CD4-positive, CD25-positive, alpha-beta regulatory T cell (primary cell): ENCODE measurements at regions not wholly inside any gene's neighbourhood (a gene's known extent, or its start where the extent isn't known, plus 50 kb on each side); places are given as distances from the start of the nearest gene placed in this dataset.

Source experiments
- ATAC-seq, 2 donors: fragments of 150-1000 bp; cut with Tn5 transposase; one replicate each; pipeline ENCODE4 v1.10.0; 2021; ENCODE audit warnings: low read depth in 2 of 2, moderate number of reproducible peaks in 2 of 2, moderate library complexity in 1 of 2
- DNase-seq, 3 donors: peaks; one replicate each; pipeline versions ENCODE4 v3.0.0 to v3.0.0-alpha.2; 2012 to 2022; ENCODE audit warnings: mixed read lengths in 1 of 3
- H3K27ac ChIP-seq: one replicate; pipeline ENCODE4 v1.7.0; 2013; ENCODE audit warnings: mild to moderate bottlenecking, low read length; ENCODE audit not compliant: insufficient read depth, poor library complexity, severe bottlenecking
- H3K27me3 ChIP-seq: one replicate; pipeline ENCODE4 v1.7.0; 2013; ENCODE audit warnings: low read length; ENCODE audit not compliant: control insufficient read depth, insufficient read depth
- H3K36me3 ChIP-seq: one replicate; pipeline ENCODE4 v1.7.0; 2013; ENCODE audit warnings: mild to moderate bottlenecking, low read length, moderate library complexity; ENCODE audit not compliant: control insufficient read depth, insufficient read depth
- H3K4me1 ChIP-seq: 2 replicates; pipeline ENCODE4 v1.7.0; 2013; ENCODE audit warnings: mild to moderate bottlenecking, low read length; ENCODE audit not compliant: insufficient read depth, control insufficient read depth, poor library complexity, severe bottlenecking
- H3K4me3 ChIP-seq: one replicate; pipeline ENCODE4 v1.7.0; 2013; ENCODE audit warnings: low read depth, mild to moderate bottlenecking, low read length, moderate library complexity
- H3K9me3 ChIP-seq, 2 experiments: 1 replicate in 1 of 2; 2 replicates in 1 of 2; pipeline ENCODE4 v1.7.0; 2013; ENCODE audit warnings: low read length in 2 of 2, mild to moderate bottlenecking in 1 of 2, moderate library complexity in 1 of 2; ENCODE audit not compliant: control insufficient read depth in 2 of 2
- H3K27ac Mint-ChIP-seq, 3 donors: one replicate each; pipeline ENCODE4 v1.8.0; 2020 to 2022; ENCODE audit warnings: mild to moderate bottlenecking in 3 of 3, mixed read lengths in 3 of 3, moderate library complexity in 2 of 3
- H3K27me3 Mint-ChIP-seq: one replicate; pipeline ENCODE4 v1.8.0; 2022; ENCODE audit warnings: mild to moderate bottlenecking, mixed read lengths
- H3K36me3 Mint-ChIP-seq: one replicate; pipeline ENCODE4 v1.8.0; 2020; ENCODE audit warnings: mixed read lengths
- H3K4me1 Mint-ChIP-seq, 4 donors: one replicate each; pipeline ENCODE4 v1.8.0; 2020 to 2022; ENCODE audit warnings: mixed read lengths in 4 of 4, mild to moderate bottlenecking in 1 of 4
- H3K4me3 Mint-ChIP-seq, 4 donors: one replicate each; pipeline ENCODE4 v1.8.0; 2020 to 2022; ENCODE audit warnings: mild to moderate bottlenecking in 4 of 4, mixed read lengths in 4 of 4, moderate library complexity in 3 of 4
- H3K9me3 Mint-ChIP-seq, 7 donors: one replicate each; pipeline ENCODE4 v1.8.0; 2020 to 2022; ENCODE audit warnings: mixed read lengths in 7 of 7, mild to moderate bottlenecking in 3 of 7, moderate library complexity in 2 of 7

GRCh38 chr14:100011628-100012325, 53.4 kb upstream of the EVL start:
- H3K9me3 ChIP-seq = no peaks in the 10 kb centered on the region
- H3K4me1 Mint-ChIP-seq = peaks cover 0 to 6% (median 0%) of the 10 kb centered on the region in 4 donors
- H3K27ac ChIP-seq = no peak overlapping the region
- ATAC-seq (no peak), DNase-seq (no peak)
- H3K4me3 ChIP-seq = no peak overlapping the region
- H3K36me3 Mint-ChIP-seq = no peaks in the 10 kb centered on the region
- no peaks in the 10 kb centered on the region for H3K4me1 ChIP-seq
- H3K27ac Mint-ChIP-seq = peak overlapping the region in 1 of 3 donors; percentile 29
- no peaks in the 10 kb centered on the region for H3K9me3 Mint-ChIP-seq
- peaks cover 6% of the 10 kb centered on the region for H3K27me3 Mint-ChIP-seq
- no peaks in the 10 kb centered on the region for H3K36me3 ChIP-seq
- H3K4me3 Mint-ChIP-seq = no peak overlapping the region
- H3K27me3 ChIP-seq = no peaks in the 10 kb centered on the region

DNA sequence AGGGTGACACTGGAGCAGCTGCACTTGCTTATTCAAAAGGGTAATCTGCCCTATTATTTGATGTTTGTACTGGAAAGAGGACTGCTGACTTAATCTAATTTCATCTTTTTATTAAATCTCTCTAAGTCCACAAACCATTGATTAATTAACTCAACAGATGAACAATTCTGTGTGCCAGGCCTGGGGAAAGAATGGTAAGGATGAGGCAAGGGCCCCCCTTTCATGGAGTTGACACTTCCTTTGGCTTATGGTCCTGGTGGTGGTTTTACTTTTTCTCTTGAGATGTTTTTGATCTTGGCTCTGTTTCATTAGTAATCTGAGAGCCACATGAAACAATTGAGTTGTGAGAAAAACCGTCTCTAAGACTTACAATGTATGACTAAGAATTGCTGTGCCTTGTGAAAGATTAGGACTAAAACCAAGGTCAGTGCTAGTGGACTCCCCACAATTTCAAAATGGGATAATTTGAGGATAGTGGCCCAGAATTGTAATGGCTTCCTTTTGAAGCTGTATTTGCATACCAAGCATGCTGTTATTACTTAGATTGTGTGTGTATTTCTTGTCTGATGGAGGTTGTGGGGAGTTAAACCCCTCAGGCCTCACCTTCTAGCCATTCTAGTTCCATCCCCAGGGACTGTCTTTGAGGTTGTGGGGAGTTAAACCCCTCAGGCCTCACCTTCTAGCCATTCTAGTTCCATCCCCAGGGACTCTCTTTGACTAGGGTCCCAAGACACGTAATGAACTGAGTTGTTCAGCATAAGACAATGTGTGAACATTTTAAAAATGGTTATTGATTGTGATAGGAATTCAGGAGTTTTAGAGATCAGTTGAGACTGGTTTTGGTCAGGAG, 52.5 kb upstream of the EVL start:
- no peaks in the 10 kb centered on the region for H3K27me3 ChIP-seq
- H3K4me3 ChIP-seq = no peak overlapping the region
- peaks cover 1% of the 10 kb centered on the region for H3K27me3 Mint-ChIP-seq
- no peaks in the 10 kb centered on the region for H3K36me3 ChIP-seq
- H3K4me3 Mint-ChIP-seq = no peak overlapping the region
- H3K4me1 ChIP-seq = no peaks in the 10 kb centered on the region
- no peak overlapping the region for H3K27ac Mint-ChIP-seq
- no peak for ATAC-seq
- H3K27ac ChIP-seq = no peak overlapping the region
- H3K36me3 Mint-ChIP-seq = no peaks in the 10 kb centered on the region
- peak in 1 of 3 donors; percentile 6 for DNase-seq
- no peaks in the 10 kb centered on the region for H3K9me3 ChIP-seq
- no peaks in the 10 kb centered on the region for H3K9me3 Mint-ChIP-seq
- H3K4me1 Mint-ChIP-seq = peaks cover 0 to 6% (median 3%) of the 10 kb centered on the region in 4 donors

DNA sequence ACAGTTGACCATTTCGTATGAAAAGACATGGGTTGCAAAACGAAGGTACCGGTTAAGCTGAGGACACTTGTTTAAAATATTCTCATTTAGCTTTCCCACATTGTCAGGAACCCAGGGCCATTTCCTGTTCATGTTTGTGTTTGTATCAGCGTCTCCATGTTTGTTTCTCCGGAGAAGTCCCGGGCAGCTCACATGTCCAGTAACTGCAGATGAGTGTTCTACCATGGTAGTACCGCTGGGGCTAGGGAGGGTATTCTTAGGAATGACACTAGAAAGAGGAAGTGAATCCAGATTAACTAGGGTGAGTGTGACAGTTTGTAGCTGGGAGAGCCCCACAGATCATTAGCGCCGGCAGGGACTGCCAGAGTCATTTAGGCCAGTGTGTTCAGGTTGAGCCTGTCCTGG, 50.0 kb upstream of the EVL start:
- DNase-seq (no peak), ATAC-seq (no peak)
- Histone ChIP-seq H3K36me3 (no peaks in the 10 kb centered on the region), H3K4me1 (no peaks in the 10 kb centered on the region), H3K27me3 (no peaks in the 10 kb centered on the region), H3K27ac (no peak overlapping the region), H3K9me3 (no peaks in the 10 kb centered on the region), H3K4me3 (no peak overlapping the region)
- no peaks in the 10 kb centered on the region for H3K36me3 Mint-ChIP-seq
- no peaks in the 10 kb centered on the region for H3K9me3 Mint-ChIP-seq
- peaks cover 0 to 6% (median 0%) of the 10 kb centered on the region in 4 donors for H3K4me1 Mint-ChIP-seq
- no peak overlapping the region for H3K4me3 Mint-ChIP-seq
- H3K27ac Mint-ChIP-seq = no peak overlapping the region
- H3K27me3 Mint-ChIP-seq = no peaks in the 10 kb centered on the region
